ENCODE measurements at regions not wholly inside any gene's neighbourhood (a gene's known extent, or its start where the extent isn't known, plus 50 kb on each side); places are given as distances from the start of the nearest gene placed in this dataset.

GRCh38 chr13:105894697-105895096 lies 640.8 kb downstream of the EFNB2 start:
- Histone ChIP-seq H3K27ac (ENCODE audit: low read length) (no peak overlapping the region), H3K4me1 (ENCODE audit: control insufficient read depth in 1 of 2, insufficient read depth in 2 of 2, low read length in 2 of 2) (no peaks in the 10 kb centered on the region), H3K27me3 (ENCODE audit: low read depth, low read length) (no peaks in the 10 kb centered on the region), H3K9me3 (ENCODE audit: control insufficient read depth in 1 of 2, low read length in 2 of 2) (no peaks in the 10 kb centered on the region), H3K4me3 (ENCODE audit: low read depth in 1 of 2, low read length in 2 of 2) (no peak overlapping the region), H3K36me3 (ENCODE audit: control insufficient read depth in 1 of 2, insufficient read depth in 2 of 2, low read length in 2 of 2) (no peaks in the 10 kb centered on the region)

GRCh38 chr13:105890509-105890908 lies 645.0 kb downstream of the EFNB2 start:
- Histone ChIP-seq H3K4me1 (ENCODE audit: control insufficient read depth in 1 of 2, insufficient read depth in 2 of 2, low read length in 2 of 2) (no peaks in the 10 kb centered on the region), H3K4me3 (ENCODE audit: low read depth in 1 of 2, low read length in 2 of 2) (no peak overlapping the region), H3K36me3 (ENCODE audit: control insufficient read depth in 1 of 2, insufficient read depth in 2 of 2, low read length in 2 of 2) (no peaks in the 10 kb centered on the region), H3K27me3 (ENCODE audit: low read depth, low read length) (no peaks in the 10 kb centered on the region), H3K27ac (ENCODE audit: low read length) (no peak overlapping the region), H3K9me3 (ENCODE audit: control insufficient read depth in 1 of 2, low read length in 2 of 2) (no peaks in the 10 kb centered on the region)

GRCh38 chr13:105878119-105878700 lies 657.3 kb downstream of the EFNB2 start:
- Histone ChIP-seq H3K36me3 (ENCODE audit: control insufficient read depth in 1 of 2, insufficient read depth in 2 of 2, low read length in 2 of 2) (no peaks in the 10 kb centered on the region), H3K27me3 (ENCODE audit: low read depth, low read length) (no peaks in the 10 kb centered on the region), H3K4me1 (ENCODE audit: control insufficient read depth in 1 of 2, insufficient read depth in 2 of 2, low read length in 2 of 2) (no peaks in the 10 kb centered on the region), H3K27ac (ENCODE audit: low read length) (no peak overlapping the region), H3K9me3 (ENCODE audit: control insufficient read depth in 1 of 2, low read length in 2 of 2) (no peaks in the 10 kb centered on the region), H3K4me3 (ENCODE audit: low read depth in 1 of 2, low read length in 2 of 2) (no peak overlapping the region)

GRCh38 chr13:105874814-105875213 lies 660.6 kb downstream of the EFNB2 start:
- Histone ChIP-seq H3K9me3 (ENCODE audit: control insufficient read depth in 1 of 2, low read length in 2 of 2) (no peaks in the 10 kb centered on the region), H3K4me1 (ENCODE audit: control insufficient read depth in 1 of 2, insufficient read depth in 2 of 2, low read length in 2 of 2) (no peaks in the 10 kb centered on the region), H3K27me3 (ENCODE audit: low read depth, low read length) (no peaks in the 10 kb centered on the region), H3K36me3 (ENCODE audit: control insufficient read depth in 1 of 2, insufficient read depth in 2 of 2, low read length in 2 of 2) (no peaks in the 10 kb centered on the region), H3K4me3 (ENCODE audit: low read depth in 1 of 2, low read length in 2 of 2) (no peak overlapping the region), H3K27ac (ENCODE audit: low read length) (no peak overlapping the region)

GRCh38 chr13:105871768-105872167 lies 663.7 kb downstream of the EFNB2 start:
- H3K4me3 ChIP-seq (ENCODE audit: low read depth in 1 of 2, low read length in 2 of 2): no peak overlapping the region
- no peaks in the 10 kb centered on the region for H3K4me1 ChIP-seq (ENCODE audit: control insufficient read depth in 1 of 2, insufficient read depth in 2 of 2, low read length in 2 of 2)
- H3K27me3 ChIP-seq (ENCODE audit: low read depth, low read length): no peaks in the 10 kb centered on the region
- no peak overlapping the region for H3K27ac ChIP-seq (ENCODE audit: low read length)
- no peaks in the 10 kb centered on the region for H3K36me3 ChIP-seq (ENCODE audit: control insufficient read depth in 1 of 2, insufficient read depth in 2 of 2, low read length in 2 of 2)
- H3K9me3 ChIP-seq (ENCODE audit: control insufficient read depth in 1 of 2, low read length in 2 of 2): no peaks in the 10 kb centered on the region

- no peaks in the 10 kb centered on the region for H3K36me3 ChIP-seq (ENCODE audit: control insufficient read depth in 1 of 2, insufficient read depth in 2 of 2, low read length in 2 of 2)
- no peak overlapping the region for H3K4me3 ChIP-seq (ENCODE audit: low read depth in 1 of 2, low read length in 2 of 2)
- H3K4me1 ChIP-seq (ENCODE audit: control insufficient read depth in 1 of 2, insufficient read depth in 2 of 2, low read length in 2 of 2): no peaks in the 10 kb centered on the region
- no peaks in the 10 kb centered on the region for H3K9me3 ChIP-seq (ENCODE audit: control insufficient read depth in 1 of 2, low read length in 2 of 2)
- no peaks in the 10 kb centered on the region for H3K27me3 ChIP-seq (ENCODE audit: low read depth, low read length)
- no peak overlapping the region for H3K27ac ChIP-seq (ENCODE audit: low read length)
These were observed 664.1 kb downstream of the EFNB2 start for GRCh38 chr13:105871326-105871725.

- no peak overlapping the region for H3K27ac ChIP-seq (ENCODE audit: low read length)
- no peaks in the 10 kb centered on the region for H3K27me3 ChIP-seq (ENCODE audit: low read depth, low read length)
- no peak overlapping the region for H3K4me3 ChIP-seq (ENCODE audit: low read depth in 1 of 2, low read length in 2 of 2)
- no peaks in the 10 kb centered on the region for H3K9me3 ChIP-seq (ENCODE audit: control insufficient read depth in 1 of 2, low read length in 2 of 2)
- no peaks in the 10 kb centered on the region for H3K4me1 ChIP-seq (ENCODE audit: control insufficient read depth in 1 of 2, insufficient read depth in 2 of 2, low read length in 2 of 2)
- H3K36me3 ChIP-seq (ENCODE audit: control insufficient read depth in 1 of 2, insufficient read depth in 2 of 2, low read length in 2 of 2): no peaks in the 10 kb centered on the region
These were observed 672.1 kb downstream of the EFNB2 start for GRCh38 chr13:105863300-105863920.

- no peaks in the 10 kb centered on the region for H3K27me3 ChIP-seq (ENCODE audit: low read depth, low read length)
- H3K27ac ChIP-seq (ENCODE audit: low read length): no peak overlapping the region
- peaks cover 0 to 11% of the 10 kb centered on the region in 2 donors for H3K4me1 ChIP-seq (ENCODE audit: control insufficient read depth in 1 of 2, insufficient read depth in 2 of 2, low read length in 2 of 2)
- H3K36me3 ChIP-seq (ENCODE audit: control insufficient read depth in 1 of 2, insufficient read depth in 2 of 2, low read length in 2 of 2): no peaks in the 10 kb centered on the region
- no peak overlapping the region for H3K4me3 ChIP-seq (ENCODE audit: low read depth in 1 of 2, low read length in 2 of 2)
- H3K9me3 ChIP-seq (ENCODE audit: control insufficient read depth in 1 of 2, low read length in 2 of 2): no peaks in the 10 kb centered on the region
These were observed 687.0 kb downstream of the EFNB2 start for GRCh38 chr13:105848494-105848893.

GRCh38 chr13:105847527-105848291 lies 687.8 kb downstream of the EFNB2 start:
- Histone ChIP-seq H3K27me3 (ENCODE audit: low read depth, low read length) (no peaks in the 10 kb centered on the region), H3K4me1 (ENCODE audit: control insufficient read depth in 1 of 2, insufficient read depth in 2 of 2, low read length in 2 of 2) (peaks cover 0 to 11% of the 10 kb centered on the region in 2 donors), H3K4me3 (ENCODE audit: low read depth in 1 of 2, low read length in 2 of 2) (no peak overlapping the region), H3K27ac (ENCODE audit: low read length) (no peak overlapping the region), H3K36me3 (ENCODE audit: control insufficient read depth in 1 of 2, insufficient read depth in 2 of 2, low read length in 2 of 2) (no peaks in the 10 kb centered on the region), H3K9me3 (ENCODE audit: control insufficient read depth in 1 of 2, low read length in 2 of 2) (no peaks in the 10 kb centered on the region)

GRCh38 chr13:105846923-105847322 lies 688.5 kb downstream of the EFNB2 start:
- Histone ChIP-seq H3K27me3 (ENCODE audit: low read depth, low read length) (no peaks in the 10 kb centered on the region), H3K36me3 (ENCODE audit: control insufficient read depth in 1 of 2, insufficient read depth in 2 of 2, low read length in 2 of 2) (no peaks in the 10 kb centered on the region), H3K9me3 (ENCODE audit: control insufficient read depth in 1 of 2, low read length in 2 of 2) (no peaks in the 10 kb centered on the region), H3K4me3 (ENCODE audit: low read depth in 1 of 2, low read length in 2 of 2) (no peak overlapping the region), H3K4me1 (ENCODE audit: control insufficient read depth in 1 of 2, insufficient read depth in 2 of 2, low read length in 2 of 2) (peaks cover 0 to 11% of the 10 kb centered on the region in 2 donors), H3K27ac (ENCODE audit: low read length) (no peak overlapping the region)

- Histone ChIP-seq H3K4me3 (ENCODE audit: low read depth in 1 of 2, low read length in 2 of 2) (no peak overlapping the region), H3K27me3 (ENCODE audit: low read depth, low read length) (no peaks in the 10 kb centered on the region), H3K27ac (ENCODE audit: low read length) (no peak overlapping the region), H3K9me3 (ENCODE audit: control insufficient read depth in 1 of 2, low read length in 2 of 2) (no peaks in the 10 kb centered on the region), H3K36me3 (ENCODE audit: control insufficient read depth in 1 of 2, insufficient read depth in 2 of 2, low read length in 2 of 2) (no peaks in the 10 kb centered on the region), H3K4me1 (ENCODE audit: control insufficient read depth in 1 of 2, insufficient read depth in 2 of 2, low read length in 2 of 2) (no peaks in the 10 kb centered on the region)
These were observed 694.2 kb downstream of the EFNB2 start for GRCh38 chr13:105841286-105841685.
